WERI-Rb-1 (cell line): ENCODE measurements at regions not wholly inside any gene's neighbourhood (a gene's known extent, or its start where the extent isn't known, plus 50 kb on each side); places are given as distances from the start of the nearest gene placed in this dataset.

Experiments
- DNase-seq: peaks from one replicate; pipeline ENCODE4 v3.0.0-alpha.2; 2020
- H3K27ac ChIP-seq: fragments of 250-450 bp; sonication (Bioruptor Pico); 2 replicates; pipeline ENCODE4 v1.5.1; 2020; ENCODE audit warnings: mild to moderate bottlenecking, moderate library complexity
- H3K27me3 ChIP-seq: fragments of 250-450 bp; sonication (Bioruptor Pico); 2 replicates; pipeline ENCODE4 v1.5.1; 2021; ENCODE audit warnings: mild to moderate bottlenecking, low read depth, moderate library complexity; ENCODE audit not compliant: insufficient read depth, severe bottlenecking
- H3K36me3 ChIP-seq: fragments of 250-450 bp; sonication (Bioruptor Pico); 2 replicates; pipeline ENCODE4 v1.5.1; 2020; ENCODE audit warnings: mild to moderate bottlenecking, moderate library complexity
- H3K4me3 ChIP-seq: 2 replicates; pipeline ENCODE4 v1.5.1; 2011; ENCODE audit warnings: low read depth, mild to moderate bottlenecking, control low read depth, low read length
- H3K9me3 ChIP-seq: fragments of 250-450 bp; sonication (Bioruptor Pico); 2 replicates; pipeline ENCODE4 v1.5.1; 2021; ENCODE audit warnings: mild to moderate bottlenecking, moderate library complexity; ENCODE audit not compliant: severe bottlenecking
- TF ChIP-seq, protein P1 (sequence below): IDR thresholded peaks from 2 replicates; pipeline ENCODE4 v1.5.1; 2011; ENCODE audit warnings: low read depth, mild to moderate bottlenecking, control low read depth, inconsistent platforms, low read length

DNA sequence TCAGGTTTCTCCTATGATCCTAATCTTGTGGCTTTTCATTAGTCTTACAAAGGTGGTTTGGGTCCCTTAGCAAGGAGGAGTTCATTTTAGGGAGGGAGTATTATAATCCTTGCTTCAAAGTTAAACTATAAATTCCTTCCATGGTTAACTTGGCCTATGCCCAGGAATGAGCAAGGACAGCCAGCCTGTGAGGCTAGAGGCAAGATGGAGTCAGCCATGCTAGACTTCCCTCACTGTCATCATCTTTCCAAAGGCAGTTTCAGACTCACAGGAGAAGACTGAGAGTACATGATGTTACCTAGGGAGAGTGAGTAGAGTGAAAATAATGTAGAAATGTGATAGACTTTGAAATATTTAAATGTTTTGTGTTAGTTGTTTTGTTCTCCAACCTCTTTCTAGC lies 192.3 kb downstream of the GPAT3 start:
- no peak overlapping the region for H3K4me3 ChIP-seq
- no peaks in the 10 kb centered on the region for H3K27me3 ChIP-seq
- H3K27ac ChIP-seq, result no peak overlapping the region
- no peaks in the 10 kb centered on the region for H3K36me3 ChIP-seq
- TF ChIP-seq, protein P1, sequence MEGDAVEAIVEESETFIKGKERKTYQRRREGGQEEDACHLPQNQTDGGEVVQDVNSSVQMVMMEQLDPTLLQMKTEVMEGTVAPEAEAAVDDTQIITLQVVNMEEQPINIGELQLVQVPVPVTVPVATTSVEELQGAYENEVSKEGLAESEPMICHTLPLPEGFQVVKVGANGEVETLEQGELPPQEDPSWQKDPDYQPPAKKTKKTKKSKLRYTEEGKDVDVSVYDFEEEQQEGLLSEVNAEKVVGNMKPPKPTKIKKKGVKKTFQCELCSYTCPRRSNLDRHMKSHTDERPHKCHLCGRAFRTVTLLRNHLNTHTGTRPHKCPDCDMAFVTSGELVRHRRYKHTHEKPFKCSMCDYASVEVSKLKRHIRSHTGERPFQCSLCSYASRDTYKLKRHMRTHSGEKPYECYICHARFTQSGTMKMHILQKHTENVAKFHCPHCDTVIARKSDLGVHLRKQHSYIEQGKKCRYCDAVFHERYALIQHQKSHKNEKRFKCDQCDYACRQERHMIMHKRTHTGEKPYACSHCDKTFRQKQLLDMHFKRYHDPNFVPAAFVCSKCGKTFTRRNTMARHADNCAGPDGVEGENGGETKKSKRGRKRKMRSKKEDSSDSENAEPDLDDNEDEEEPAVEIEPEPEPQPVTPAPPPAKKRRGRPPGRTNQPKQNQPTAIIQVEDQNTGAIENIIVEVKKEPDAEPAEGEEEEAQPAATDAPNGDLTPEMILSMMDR, result no peak
- H3K9me3 ChIP-seq, result no peaks in the 10 kb centered on the region
- DNase-seq, result no peak

DNA sequence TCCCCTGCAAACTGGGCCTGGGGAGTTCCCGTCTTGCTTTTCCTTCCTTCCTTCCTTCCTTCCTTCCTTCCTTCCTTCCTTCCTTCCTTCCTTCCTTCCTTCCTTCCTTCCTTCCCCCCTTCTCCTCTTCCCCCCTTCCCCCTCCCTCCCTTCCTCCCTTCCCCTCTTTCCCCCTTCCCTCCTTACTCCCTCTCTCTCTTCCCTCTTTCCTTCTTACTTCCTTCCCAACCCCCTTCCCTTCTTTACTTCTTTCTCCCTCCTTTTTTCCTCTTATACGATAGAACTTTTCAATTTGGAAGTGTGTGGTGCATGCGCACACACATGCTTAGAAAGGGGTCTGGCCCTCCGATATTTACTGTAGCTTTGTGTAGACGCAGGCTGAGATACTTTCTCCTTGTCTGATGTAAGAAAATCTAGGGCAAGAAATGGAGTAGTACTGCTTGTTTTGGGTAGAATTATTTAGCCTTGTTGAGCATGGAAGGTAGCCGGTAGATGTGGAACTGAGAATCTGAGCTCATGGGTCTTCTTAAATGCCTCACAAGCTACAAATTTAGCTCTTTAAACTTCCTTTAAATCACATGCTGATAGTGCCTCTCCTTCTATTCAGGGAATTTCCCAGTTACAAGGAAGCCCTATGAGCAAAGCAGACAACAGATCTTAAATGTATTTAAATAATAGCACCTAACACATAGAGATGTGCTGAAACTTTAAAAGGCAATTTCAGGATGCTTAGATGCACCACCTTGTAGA lies 189.6 kb downstream of the GPAT3 start:
- no peak overlapping the region for H3K4me3 ChIP-seq
- H3K27me3 ChIP-seq, result no peaks in the 10 kb centered on the region
- no peaks in the 10 kb centered on the region for H3K9me3 ChIP-seq
- TF ChIP-seq, protein P1, result no peak
- no peaks in the 10 kb centered on the region for H3K36me3 ChIP-seq
- DNase-seq, result no peak
- H3K27ac ChIP-seq, result no peak overlapping the region

- H3K27ac ChIP-seq, result no peak overlapping the region
- TF ChIP-seq, protein P1, result no peak
- no peaks in the 10 kb centered on the region for H3K9me3 ChIP-seq
- H3K4me3 ChIP-seq, result no peak overlapping the region
- no peaks in the 10 kb centered on the region for H3K36me3 ChIP-seq
- no peaks in the 10 kb centered on the region for H3K27me3 ChIP-seq
- DNase-seq, result no peak
These were observed 188.8 kb downstream of the GPAT3 start for GRCh38 chr4:83724485-83725335.

GRCh38 chr4:83723609-83724008 lies 187.7 kb downstream of the GPAT3 start:
- H3K9me3 ChIP-seq, result no peaks in the 10 kb centered on the region
- H3K27me3 ChIP-seq, result no peaks in the 10 kb centered on the region
- H3K27ac ChIP-seq, result no peak overlapping the region
- no peak for DNase-seq
- no peak overlapping the region for H3K4me3 ChIP-seq
- H3K36me3 ChIP-seq, result no peaks in the 10 kb centered on the region
- TF ChIP-seq, protein P1, result no peak

DNA sequence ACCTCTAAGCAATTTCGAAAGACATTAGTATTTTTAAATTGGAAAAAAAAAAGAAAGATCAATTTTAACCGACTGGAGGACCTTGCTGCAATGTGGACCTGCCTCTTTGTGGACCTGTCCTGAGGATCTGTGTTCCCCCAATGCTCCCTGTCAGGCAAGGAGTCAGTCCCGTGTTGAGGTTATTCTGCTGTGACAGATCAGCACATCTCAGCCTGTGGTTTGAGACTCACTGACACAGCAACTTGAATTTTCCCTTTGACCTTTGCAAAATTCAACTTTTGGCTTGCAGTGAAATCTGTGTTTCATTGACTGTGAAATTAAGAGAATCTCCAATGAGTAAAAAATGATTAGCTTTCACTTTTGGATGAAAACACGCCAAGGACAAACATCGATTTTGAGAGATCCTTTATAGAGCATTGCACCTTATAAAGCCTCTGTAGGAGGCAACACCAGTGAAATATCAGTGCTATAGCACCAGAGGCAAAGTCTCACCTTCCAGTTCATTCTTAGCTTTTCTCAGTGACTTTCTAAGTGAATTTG lies 186.9 kb downstream of the GPAT3 start:
- TF ChIP-seq, protein P1, result no peak
- Histone ChIP-seq H3K27me3 (no peaks in the 10 kb centered on the region), H3K4me3 (no peak overlapping the region), H3K9me3 (no peaks in the 10 kb centered on the region), H3K27ac (no peak overlapping the region), H3K36me3 (no peaks in the 10 kb centered on the region)
- no peak for DNase-seq
